Effector CD4-positive, alpha-beta T cell (primary cell): ENCODE measurements at regions not wholly inside any gene's neighbourhood (a gene's known extent, or its start where the extent isn't known, plus 50 kb on each side); places are given as distances from the start of the nearest gene placed in this dataset.

ENCODE experiments used
- DNase-seq: peaks from one replicate; pipeline ENCODE4 v3.0.0-alpha.2; 2020

- DNase-seq = no peak
These were observed 440.7 kb downstream of the CMPK2 start for GRCh38 chr2:6425032-6425431.

DNA sequence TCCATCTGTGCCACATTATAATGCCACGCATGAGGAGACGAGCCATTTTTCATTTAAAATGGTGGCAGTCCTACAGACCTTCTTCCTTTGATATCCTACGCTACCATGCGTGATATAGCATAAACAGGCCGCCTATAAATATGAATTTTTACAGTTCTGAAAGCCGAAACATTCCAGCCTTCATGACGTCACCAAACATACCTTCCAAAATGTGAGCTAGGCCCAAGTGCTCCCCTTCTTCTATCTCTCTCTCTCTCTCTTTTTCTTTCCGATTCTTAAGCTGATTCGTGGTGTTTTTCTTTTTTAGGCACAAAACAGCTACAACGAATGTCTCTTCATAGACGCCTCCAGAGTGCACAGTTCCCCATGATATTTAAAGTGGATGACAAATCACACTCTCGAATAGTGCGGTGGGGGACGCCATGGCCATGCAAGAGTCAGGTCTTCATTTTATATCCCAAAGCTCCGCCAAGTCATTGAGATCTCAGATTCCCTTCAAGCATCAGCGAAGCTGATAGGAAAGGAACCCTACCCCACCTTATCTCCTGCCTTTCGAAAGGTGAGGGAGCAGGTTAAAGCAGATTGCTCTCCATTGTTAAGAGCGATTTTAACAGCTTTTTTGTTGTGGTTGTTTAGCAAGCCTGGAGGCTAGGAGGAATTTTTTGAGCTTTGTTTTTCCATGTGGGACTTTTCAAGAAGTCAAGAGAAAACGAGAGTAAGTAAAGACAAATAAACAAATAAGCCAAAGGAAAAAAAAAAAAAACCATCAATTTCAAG is 436.3 kb downstream of the CMPK2 start:
- DNase-seq = no peak

DNA sequence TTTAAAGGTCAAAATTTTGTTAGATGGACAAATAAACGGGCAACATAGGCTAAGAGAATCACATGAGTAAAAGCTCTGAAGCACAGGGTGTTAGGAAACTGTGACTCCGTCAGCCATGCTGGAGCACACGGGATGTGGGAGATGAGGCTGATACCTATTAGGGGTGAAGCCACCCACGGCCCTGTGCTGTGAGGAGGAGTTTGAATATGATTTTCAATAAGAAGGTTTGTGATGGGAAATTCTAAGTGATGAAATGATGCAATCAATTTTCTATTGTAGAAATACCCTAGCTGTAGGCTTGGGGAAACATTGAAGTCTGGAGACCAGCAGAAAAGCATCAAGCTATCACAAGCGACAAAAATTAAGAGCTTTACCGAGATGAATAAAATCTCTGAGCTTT is 431.3 kb downstream of the CMPK2 start:
- no peak for DNase-seq

- DNase-seq = no peak
These were observed 423.9 kb downstream of the CMPK2 start for GRCh38 chr2:6441800-6442199.

DNA sequence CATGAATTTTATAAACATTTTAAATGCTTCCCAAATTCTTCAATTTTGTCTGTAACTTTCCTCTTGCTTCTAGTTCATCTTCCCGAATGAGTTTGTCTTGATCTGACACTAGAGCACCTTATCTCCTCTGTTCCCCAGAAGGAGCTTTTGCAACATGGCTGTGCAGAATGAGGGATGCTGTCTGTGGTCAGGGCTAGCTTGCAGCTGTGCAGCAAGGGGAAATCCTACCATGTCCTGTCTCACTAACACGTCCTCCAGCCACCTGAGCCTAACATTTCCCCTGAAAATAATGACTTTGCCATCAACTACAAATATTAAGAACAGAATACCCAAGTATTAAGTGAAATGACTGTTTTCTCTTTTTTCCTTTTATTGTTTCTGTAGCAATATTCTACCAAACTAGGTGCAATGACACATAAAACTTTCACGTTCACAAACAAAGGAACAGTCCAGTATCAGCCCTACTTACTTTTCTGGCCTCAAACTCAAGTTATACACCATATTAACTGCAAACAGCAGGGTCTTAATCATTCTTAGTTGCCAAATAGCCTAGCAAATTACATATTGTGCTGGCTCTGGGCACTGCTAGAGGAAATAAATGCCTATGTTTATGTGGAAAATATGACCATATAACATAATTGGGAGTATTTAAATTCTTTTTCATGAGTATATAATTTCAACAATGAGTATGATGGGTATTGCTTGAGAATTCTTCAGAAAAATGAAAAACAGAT is 423.3 kb downstream of the CMPK2 start:
- no peak for DNase-seq

GRCh38 chr2:6443061-6443823 is 422.5 kb downstream of the CMPK2 start:
- no peak for DNase-seq

DNA sequence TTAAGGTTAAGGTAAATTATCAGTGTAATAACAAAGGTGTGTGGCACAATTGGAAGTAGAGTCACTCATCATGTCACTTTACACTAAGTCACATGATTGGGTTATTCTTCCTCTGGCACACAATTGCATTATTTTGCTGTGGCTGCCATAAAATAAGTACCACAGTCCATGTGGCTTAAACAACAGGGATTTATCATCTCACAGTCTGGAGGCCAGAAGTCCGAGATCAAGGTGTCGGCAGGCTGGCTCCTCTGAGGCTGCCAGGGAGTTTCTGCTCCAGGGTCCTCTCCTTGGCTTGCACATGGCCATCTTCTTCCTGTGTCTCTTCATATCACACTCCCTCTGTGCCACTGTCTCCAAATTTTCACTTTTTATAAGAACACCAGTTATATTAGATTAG is 421.2 kb downstream of the CMPK2 start:
- DNase-seq = no peak

DNA sequence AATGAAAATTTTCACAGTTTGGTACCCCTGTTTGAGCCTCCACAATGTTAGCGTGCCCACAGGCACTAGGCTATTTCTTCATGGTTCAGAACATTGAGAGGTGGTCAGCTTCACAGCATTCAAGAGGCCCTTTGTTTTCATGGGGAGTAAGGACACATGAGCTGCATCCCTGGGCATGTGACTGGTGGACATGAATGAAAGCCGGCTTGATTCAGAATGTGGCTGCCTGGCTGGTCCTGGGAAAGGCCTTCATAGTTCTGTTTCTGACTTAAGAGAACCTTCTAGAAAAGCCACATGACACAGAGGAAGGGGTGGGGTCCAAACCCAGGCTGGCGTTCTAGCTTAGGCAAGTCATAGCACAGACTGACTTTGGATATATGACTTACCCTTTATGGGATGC is 420.6 kb downstream of the CMPK2 start:
- DNase-seq = no peak

- no peak for DNase-seq
These were observed 418.6 kb downstream of the CMPK2 start for GRCh38 chr2:6446938-6447608.

GRCh38 chr2:6448893-6449292 is 416.8 kb downstream of the CMPK2 start:
- DNase-seq = no peak

DNA sequence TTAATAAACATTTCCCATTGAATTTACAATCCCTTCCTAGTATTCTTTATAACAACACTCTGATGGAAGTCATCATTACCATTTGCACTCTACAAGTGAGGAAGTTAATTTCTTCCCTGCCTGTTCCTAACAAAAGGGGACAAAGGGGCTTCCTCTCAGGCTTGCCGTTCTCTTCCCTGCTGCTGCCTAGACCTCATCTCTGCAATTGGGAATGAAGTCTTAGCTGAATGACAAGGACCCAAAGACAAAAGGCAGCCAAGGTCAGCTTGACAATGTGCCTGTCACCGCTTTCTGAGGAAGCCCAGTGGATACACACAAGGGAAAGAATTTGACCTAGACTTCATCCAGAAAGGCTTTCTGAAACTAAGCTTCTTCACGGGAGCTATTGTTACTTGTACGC is 416.4 kb downstream of the CMPK2 start:
- DNase-seq = no peak

DNA sequence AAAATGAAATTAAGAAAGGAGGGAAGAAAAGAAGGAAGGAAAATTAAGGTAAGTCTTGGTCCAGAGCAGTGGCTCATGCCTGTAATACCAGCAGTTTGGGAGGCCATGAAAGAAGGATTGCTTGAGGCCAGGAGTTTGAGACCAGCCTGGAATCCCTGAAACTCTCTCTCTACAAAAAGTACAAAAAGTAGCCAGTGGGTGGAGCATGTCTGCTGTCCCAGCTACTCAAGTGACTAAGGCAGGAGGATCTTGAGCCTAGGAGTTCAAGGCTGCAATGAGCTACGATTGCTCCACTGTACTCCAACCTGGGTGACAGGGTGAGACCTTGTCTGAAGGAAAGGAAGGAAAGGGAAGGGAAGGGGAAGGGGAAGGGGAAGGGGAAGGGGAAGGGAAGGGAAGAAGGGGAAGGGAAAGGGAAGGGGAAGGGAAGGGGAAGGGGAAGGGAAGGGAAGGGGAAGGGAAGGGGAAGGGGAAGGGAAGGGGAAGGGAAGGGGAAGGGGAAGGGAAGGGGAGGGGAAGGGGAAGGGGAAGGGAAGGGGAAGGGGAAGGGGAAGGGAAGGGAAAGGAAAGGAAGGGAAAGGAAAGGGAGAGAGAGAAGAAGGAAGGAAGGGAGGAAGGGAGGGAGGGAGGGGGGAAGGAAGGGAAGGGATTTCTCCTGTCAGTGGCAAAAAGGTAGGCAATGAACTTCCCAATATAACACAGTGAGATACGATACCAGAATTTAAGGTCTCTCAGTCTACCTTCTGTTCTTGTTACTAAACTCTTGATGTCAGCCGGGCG is 412.8 kb downstream of the CMPK2 start:
- no peak for DNase-seq

GRCh38 chr2:6454286-6454990 is 411.3 kb downstream of the CMPK2 start:
- no peak for DNase-seq

- no peak for DNase-seq
These were observed 406.6 kb downstream of the CMPK2 start for GRCh38 chr2:6459138-6459537.

GRCh38 chr2:6470518-6470917 is 395.2 kb downstream of the CMPK2 start:
- DNase-seq = no peak

GRCh38 chr2:6471419-6471818 is 394.3 kb downstream of the CMPK2 start:
- no peak for DNase-seq

- no peak for DNase-seq
These were observed 391.3 kb downstream of the CMPK2 start for GRCh38 chr2:6474161-6475140.

DNA sequence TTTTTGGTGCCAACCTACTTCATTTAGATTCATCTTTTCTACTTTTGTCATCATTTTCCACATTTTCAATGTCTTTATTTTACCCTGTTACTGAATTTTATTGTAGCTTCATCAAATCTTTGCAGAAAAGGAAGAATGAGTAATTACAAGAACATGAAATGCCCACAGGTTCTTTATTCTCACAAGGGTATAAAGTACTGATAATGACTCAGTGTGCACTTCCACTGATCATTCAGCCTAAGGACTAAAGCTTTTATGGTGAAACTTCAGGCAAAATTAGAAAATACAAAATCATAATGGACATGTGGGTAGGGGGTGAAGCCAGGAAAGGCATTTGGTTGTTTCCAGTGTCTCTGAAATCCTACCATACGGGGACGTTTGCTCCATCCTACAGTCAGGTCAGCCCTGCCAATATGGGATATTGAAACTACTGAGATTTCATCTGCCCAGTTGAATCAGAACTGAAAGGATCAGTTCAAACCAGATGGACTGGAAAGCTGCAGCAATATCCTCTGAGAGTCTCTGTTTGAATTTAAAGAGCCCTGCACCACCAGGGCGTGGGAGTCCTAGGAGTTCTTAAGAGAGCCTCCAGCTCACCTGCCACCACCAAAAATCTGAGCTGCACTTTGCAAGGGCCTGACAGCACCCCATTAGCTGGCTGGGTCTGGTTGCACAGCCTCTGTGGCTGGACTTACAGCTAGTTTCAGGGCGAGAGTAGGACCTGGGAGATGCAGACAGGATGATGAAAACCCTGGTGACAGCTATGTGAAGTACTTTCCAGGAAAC is 390.4 kb downstream of the CMPK2 start:
- no peak for DNase-seq

DNA sequence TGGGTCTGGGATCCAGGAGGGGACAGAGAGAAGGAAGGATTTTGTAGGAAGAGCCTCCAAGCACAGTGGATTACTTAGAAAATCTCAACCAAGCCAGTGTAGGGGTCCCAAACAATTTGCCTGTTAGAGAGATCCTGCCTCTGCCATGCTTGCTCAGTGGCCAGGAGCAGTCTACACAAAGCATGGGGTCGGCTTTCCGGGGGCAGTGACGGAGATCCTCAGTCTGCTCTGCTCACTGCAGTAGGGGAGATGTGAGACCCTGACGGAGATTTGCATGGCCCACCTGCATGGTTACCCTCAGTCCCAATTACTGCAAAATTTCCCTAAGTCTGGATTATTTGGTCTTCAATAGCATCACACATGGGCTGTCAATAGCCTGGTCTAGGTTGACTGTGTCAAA is 385.2 kb downstream of the CMPK2 start:
- DNase-seq = no peak

DNA sequence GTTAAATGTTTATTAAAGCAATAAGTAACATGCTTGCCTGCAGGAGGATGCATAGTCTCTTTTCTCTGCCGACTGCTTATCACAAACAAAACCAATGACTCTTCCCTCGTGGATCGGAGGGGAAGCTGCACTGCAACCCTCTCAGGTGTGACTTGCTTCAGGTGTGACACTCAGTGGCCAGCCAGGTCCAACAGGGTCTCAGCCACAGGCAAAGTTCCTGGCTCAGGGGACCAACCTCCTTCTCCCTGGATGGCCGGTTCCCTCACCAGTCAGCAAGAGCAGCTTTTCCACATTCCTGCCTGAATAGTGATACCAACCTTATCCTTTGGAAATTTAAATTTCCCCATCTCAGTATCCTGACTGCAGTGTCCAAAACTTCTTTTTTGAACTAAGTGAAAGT is 383.5 kb downstream of the CMPK2 start:
- DNase-seq = no peak
